SHP77 (cell line): ENCODE measurements at regions not wholly inside any gene's neighbourhood (a gene's known extent, or its start where the extent isn't known, plus 50 kb on each side); places are given as distances from the start of the nearest gene placed in this dataset.
"Not testable (repeated sequence)": the region's sequence is repeated elsewhere in the genome, so short reads cannot be mapped to it uniquely, and the experiment has no call there.

Experiments used
- DNase-seq, 2 experiments: peaks; one replicate each; lab custom pipeline; 2025; lab: John Stamatoyannopoulos, UW

GRCh38 chr16:87152221-87152755 is 164.9 kb downstream of the C16orf95 start:
- DNase-seq: no peak

GRCh38 chr16:87153326-87153725 is 163.9 kb downstream of the C16orf95 start:
- no peak for DNase-seq

GRCh38 chr16:87155315-87155714 is 161.9 kb downstream of the C16orf95 start:
- DNase-seq: not testable (repeated sequence)

- no peak for DNase-seq
These were observed 161.0 kb downstream of the C16orf95 start for GRCh38 chr16:87156195-87156594.

- DNase-seq: no peak
These were observed 157.0 kb downstream of the C16orf95 start for GRCh38 chr16:87160234-87160636.

- DNase-seq: no peak
These were observed 156.4 kb downstream of the C16orf95 start for GRCh38 chr16:87160701-87161337.

GRCh38 chr16:87161410-87161809 is 155.8 kb downstream of the C16orf95 start:
- DNase-seq: not testable (repeated sequence)

GRCh38 chr16:87161822-87162676 is 155.1 kb downstream of the C16orf95 start:
- DNase-seq: no peak

- not testable (repeated sequence) for DNase-seq
These were observed 154.4 kb downstream of the C16orf95 start for GRCh38 chr16:87162799-87163198.

- no peak for DNase-seq
These were observed 153.6 kb downstream of the C16orf95 start for GRCh38 chr16:87163637-87164036.

GRCh38 chr16:87165151-87165550 is 152.0 kb downstream of the C16orf95 start:
- DNase-seq: no peak

- DNase-seq: no peak
These were observed 151.3 kb downstream of the C16orf95 start for GRCh38 chr16:87165885-87166284.

- DNase-seq: no peak
These were observed 150.9 kb downstream of the C16orf95 start for GRCh38 chr16:87166321-87166720.

GRCh38 chr16:87166934-87167333 is 150.3 kb downstream of the C16orf95 start:
- DNase-seq: no peak

GRCh38 chr16:87169509-87169995 is 147.6 kb downstream of the C16orf95 start:
- DNase-seq: peak; percentile 26 to 62

- DNase-seq: no peak
These were observed 146.9 kb downstream of the C16orf95 start for GRCh38 chr16:87170310-87170709.

GRCh38 chr16:87171723-87172122 is 145.5 kb downstream of the C16orf95 start:
- no peak for DNase-seq

GRCh38 chr16:87172632-87173031 is 144.6 kb downstream of the C16orf95 start:
- DNase-seq: no peak

GRCh38 chr16:87173294-87173893 is 143.8 kb downstream of the C16orf95 start:
- DNase-seq: no peak

- no peak for DNase-seq
These were observed 143.1 kb downstream of the C16orf95 start for GRCh38 chr16:87174061-87174460.

- no peak for DNase-seq
These were observed 140.5 kb downstream of the C16orf95 start for GRCh38 chr16:87176735-87177134.

- no peak for DNase-seq
These were observed 139.5 kb downstream of the C16orf95 start for GRCh38 chr16:87177673-87178072.
